ENCODE measurements at regions not wholly inside any gene's neighbourhood (a gene's known extent, or its start where the extent isn't known, plus 50 kb on each side); places are given as distances from the start of the nearest gene placed in this dataset.

DNA sequence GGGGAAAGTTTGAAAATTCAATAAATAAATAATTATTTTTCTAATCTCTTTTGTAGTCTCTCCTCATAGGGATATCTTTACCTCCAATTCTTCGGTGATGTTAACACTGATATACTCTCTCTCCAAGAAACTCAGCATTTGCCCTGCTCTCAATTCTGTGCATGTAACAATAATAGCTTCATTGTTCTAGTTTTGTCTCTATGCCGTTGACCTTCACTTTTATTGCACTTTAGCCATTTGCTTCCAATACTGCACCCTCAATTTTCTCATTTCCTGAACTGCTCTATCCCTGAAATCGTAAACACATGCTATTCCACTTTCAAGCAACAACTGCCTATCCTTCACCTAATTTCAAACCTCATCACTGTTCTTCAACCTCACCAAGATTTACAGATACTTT lies 645.0 kb downstream of the C12orf50 start:
- ATAC-seq (ENCODE audit: poor library complexity) (no peak), DNase-seq (no peak)
- CTCF ChIA-PET: no interaction called here
- no peak overlapping the region for H3K4me3 Mint-ChIP-seq
- H3K36me3 ChIP-seq (ENCODE audit: insufficient read depth, low read length): no peaks in the 10 kb centered on the region
- no peak overlapping the region for H3K4me3 ChIP-seq (ENCODE audit: low read length)
- no peaks in the 10 kb centered on the region for H3K27me3 Mint-ChIP-seq
- no peak overlapping the region for H3K27ac Mint-ChIP-seq
- peaks cover 5% of the 10 kb centered on the region for H3K9me3 Mint-ChIP-seq
- H3K4me1 Mint-ChIP-seq (ENCODE audit: low read depth): no peaks in the 10 kb centered on the region
- H3K4me1 ChIP-seq (ENCODE audit: insufficient read depth, low read length): no peaks in the 10 kb centered on the region
- POLR2A ChIA-PET: no interaction called here
- no peak overlapping the region for H3K27ac ChIP-seq (ENCODE audit: low read depth in 1 of 2, low read length in 2 of 2)
- no peaks in the 10 kb centered on the region for H3K27me3 ChIP-seq (ENCODE audit: control insufficient read depth in 1 of 2, insufficient read depth in 2 of 2, low read length in 2 of 2)
- TF ChIP-seq, protein P1, sequence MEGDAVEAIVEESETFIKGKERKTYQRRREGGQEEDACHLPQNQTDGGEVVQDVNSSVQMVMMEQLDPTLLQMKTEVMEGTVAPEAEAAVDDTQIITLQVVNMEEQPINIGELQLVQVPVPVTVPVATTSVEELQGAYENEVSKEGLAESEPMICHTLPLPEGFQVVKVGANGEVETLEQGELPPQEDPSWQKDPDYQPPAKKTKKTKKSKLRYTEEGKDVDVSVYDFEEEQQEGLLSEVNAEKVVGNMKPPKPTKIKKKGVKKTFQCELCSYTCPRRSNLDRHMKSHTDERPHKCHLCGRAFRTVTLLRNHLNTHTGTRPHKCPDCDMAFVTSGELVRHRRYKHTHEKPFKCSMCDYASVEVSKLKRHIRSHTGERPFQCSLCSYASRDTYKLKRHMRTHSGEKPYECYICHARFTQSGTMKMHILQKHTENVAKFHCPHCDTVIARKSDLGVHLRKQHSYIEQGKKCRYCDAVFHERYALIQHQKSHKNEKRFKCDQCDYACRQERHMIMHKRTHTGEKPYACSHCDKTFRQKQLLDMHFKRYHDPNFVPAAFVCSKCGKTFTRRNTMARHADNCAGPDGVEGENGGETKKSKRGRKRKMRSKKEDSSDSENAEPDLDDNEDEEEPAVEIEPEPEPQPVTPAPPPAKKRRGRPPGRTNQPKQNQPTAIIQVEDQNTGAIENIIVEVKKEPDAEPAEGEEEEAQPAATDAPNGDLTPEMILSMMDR (IDR thresholded peaks at IDR 0.05): no peak
- H3K36me3 Mint-ChIP-seq (ENCODE audit: low read depth): no peaks in the 10 kb centered on the region
- intact Hi-C loops (cut with DNase I, micrococcal nuclease): no loop called here
- H3K9me3 ChIP-seq (ENCODE audit: control insufficient read depth in 1 of 2, insufficient read depth in 1 of 2, low read length in 2 of 2): peaks cover 0 to 5% of the 10 kb centered on the region in 2 experiments

DNA sequence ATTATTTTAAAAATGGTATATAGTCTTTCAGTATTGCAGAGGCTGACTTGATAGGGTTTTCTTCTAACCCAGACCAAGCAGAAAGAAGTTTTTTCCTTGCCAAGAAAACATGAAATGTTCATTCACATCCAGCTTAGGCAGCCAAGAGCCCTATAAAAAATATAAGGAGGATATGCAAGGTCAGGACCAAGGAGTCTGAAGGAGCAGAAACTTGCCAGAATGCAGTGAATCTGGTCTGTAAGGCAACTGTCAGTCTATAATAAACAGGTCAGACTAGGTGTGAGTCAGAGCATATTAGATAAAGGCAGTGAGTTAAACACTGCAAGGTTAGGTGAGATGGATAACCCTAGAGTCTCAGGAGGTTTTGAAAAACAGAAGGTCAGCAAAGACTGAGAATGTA lies 645.5 kb downstream of the C12orf50 start:
- no peak overlapping the region for H3K4me3 ChIP-seq (ENCODE audit: low read length)
- no peaks in the 10 kb centered on the region for H3K4me1 ChIP-seq (ENCODE audit: insufficient read depth, low read length)
- Mint-ChIP-seq H3K36me3 (ENCODE audit: low read depth) (no peaks in the 10 kb centered on the region), H3K27me3 (no peaks in the 10 kb centered on the region), H3K9me3 (peaks cover 5% of the 10 kb centered on the region), H3K4me1 (ENCODE audit: low read depth) (no peaks in the 10 kb centered on the region), H3K27ac (no peak overlapping the region), H3K4me3 (no peak overlapping the region)
- H3K36me3 ChIP-seq (ENCODE audit: insufficient read depth, low read length): no peaks in the 10 kb centered on the region
- peaks cover 0 to 5% of the 10 kb centered on the region in 2 experiments for H3K9me3 ChIP-seq (ENCODE audit: control insufficient read depth in 1 of 2, insufficient read depth in 1 of 2, low read length in 2 of 2)
- ChIA-PET POLR2A (no interaction called here), CTCF (no interaction called here)
- no peak overlapping the region for H3K27ac ChIP-seq (ENCODE audit: low read depth in 1 of 2, low read length in 2 of 2)
- no peaks in the 10 kb centered on the region for H3K27me3 ChIP-seq (ENCODE audit: control insufficient read depth in 1 of 2, insufficient read depth in 2 of 2, low read length in 2 of 2)
- ATAC-seq (ENCODE audit: poor library complexity) (no peak), DNase-seq (no peak)
- intact Hi-C loops (cut with DNase I, micrococcal nuclease): no loop called here
- TF ChIP-seq, protein P1 (IDR thresholded peaks at IDR 0.05): no peak

DNA sequence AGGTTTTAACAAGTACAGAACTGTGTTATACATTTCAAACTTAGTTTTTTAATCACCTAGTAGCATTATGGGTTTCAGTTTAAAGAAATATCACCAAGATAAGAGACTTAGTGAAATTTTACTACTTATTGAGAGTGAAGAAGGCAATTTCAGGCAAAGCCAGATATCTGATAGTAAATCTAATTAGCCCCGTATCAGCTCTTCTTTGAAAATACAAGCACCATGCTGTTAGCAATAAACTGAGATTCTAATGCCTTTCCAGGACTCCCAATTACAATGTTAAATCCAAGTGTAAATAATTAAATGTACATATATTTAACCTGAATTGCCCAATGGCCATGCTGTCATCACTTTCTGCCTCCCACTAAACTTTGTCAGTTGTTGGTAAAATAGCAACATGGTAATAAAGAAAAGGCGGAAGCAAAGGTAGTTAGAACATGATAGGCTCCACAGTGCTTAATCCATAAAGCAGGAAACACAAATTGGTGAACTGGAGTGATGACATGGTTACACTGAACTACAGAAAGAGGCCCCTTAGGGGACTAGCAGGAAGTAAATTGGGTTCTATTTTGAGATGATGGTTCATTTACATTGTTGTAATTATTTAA lies 646.1 kb downstream of the C12orf50 start:
- Mint-ChIP-seq H3K27ac (no peak overlapping the region), H3K27me3 (no peaks in the 10 kb centered on the region), H3K4me1 (ENCODE audit: low read depth) (no peaks in the 10 kb centered on the region), H3K4me3 (no peak overlapping the region), H3K36me3 (ENCODE audit: low read depth) (no peaks in the 10 kb centered on the region), H3K9me3 (peaks cover 5% of the 10 kb centered on the region)
- Histone ChIP-seq H3K4me3 (ENCODE audit: low read length) (no peak overlapping the region), H3K36me3 (ENCODE audit: insufficient read depth, low read length) (no peaks in the 10 kb centered on the region), H3K27ac (ENCODE audit: low read depth in 1 of 2, low read length in 2 of 2) (no peak overlapping the region), H3K27me3 (ENCODE audit: control insufficient read depth in 1 of 2, insufficient read depth in 2 of 2, low read length in 2 of 2) (no peaks in the 10 kb centered on the region), H3K9me3 (ENCODE audit: control insufficient read depth in 1 of 2, insufficient read depth in 1 of 2, low read length in 2 of 2) (peaks cover 0 to 5% of the 10 kb centered on the region in 2 experiments), H3K4me1 (ENCODE audit: insufficient read depth, low read length) (no peaks in the 10 kb centered on the region)
- ATAC-seq (ENCODE audit: poor library complexity) (no peak), DNase-seq (no peak)
- ChIA-PET CTCF (no interaction called here), POLR2A (no interaction called here)
- intact Hi-C loops (cut with DNase I, micrococcal nuclease): no loop called here
- TF ChIP-seq, protein P1 (IDR thresholded peaks at IDR 0.05): no peak

Measured in CD4-positive, alpha-beta T cell (primary cell).